HG03066 (cell line): ENCODE measurements at regions not wholly inside any gene's neighbourhood (a gene's known extent, or its start where the extent isn't known, plus 50 kb on each side); places are given as distances from the start of the nearest gene placed in this dataset.

Experiments used
- ATAC-seq: cut with Tn5 transposase; IDR thresholded peaks from one replicate; pipeline ENCODE4 v1.9.1; 2021; ENCODE audit warnings: low read depth; ENCODE audit not compliant: unreplicated experiment

GRCh38 chr9:28770827-28771226, 1197.5 kb upstream of the C9orf72 start:
- ATAC-seq = no peak

GRCh38 chr9:28774433-28775235, 1201.4 kb upstream of the C9orf72 start:
- ATAC-seq = no peak

- no peak for ATAC-seq
Measured at GRCh38 chr9:28779243-28779642, 1206.0 kb upstream of the C9orf72 start.

DNA sequence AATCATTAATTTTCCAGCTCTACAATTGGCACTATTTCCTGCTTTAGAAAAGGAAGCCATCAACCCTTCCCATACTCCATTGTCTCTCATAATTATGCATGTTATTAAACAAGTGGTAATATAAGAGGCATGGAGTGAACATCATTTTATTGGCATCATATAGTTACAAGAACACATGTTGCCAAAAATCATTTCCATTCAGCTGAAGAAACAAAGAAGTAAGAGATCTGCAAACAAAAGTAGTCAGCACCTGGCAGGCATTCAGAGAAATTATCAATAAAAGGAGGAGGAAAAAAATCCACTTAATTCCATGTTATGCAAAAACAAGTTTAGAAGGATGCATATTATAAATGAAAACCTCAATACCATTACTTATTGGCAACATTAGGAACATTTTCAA, 1208.2 kb upstream of the C9orf72 start:
- no peak for ATAC-seq

- ATAC-seq = no peak
Measured at GRCh38 chr9:28782630-28783029, 1209.3 kb upstream of the C9orf72 start.

DNA sequence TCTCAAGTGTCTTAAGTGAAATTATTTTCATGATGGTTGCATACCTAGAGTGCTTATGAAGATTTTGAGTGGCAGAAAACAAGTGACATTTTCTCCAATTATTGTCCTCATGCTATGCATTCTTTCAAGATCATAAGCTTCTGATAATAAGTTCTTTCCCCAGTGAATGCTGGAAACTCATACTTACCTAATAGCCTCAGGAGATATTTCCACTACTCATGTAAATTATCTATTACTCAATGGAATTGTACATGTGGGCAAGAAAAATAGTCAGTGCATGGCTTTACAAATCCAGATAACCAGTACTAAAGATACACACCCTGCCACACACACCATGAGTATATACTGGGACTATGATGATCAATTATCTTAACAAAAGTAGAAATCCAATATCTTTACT, 1219.4 kb upstream of the C9orf72 start:
- ATAC-seq = no peak

GRCh38 chr9:28799876-28800275, 1226.6 kb upstream of the C9orf72 start:
- no peak for ATAC-seq

DNA sequence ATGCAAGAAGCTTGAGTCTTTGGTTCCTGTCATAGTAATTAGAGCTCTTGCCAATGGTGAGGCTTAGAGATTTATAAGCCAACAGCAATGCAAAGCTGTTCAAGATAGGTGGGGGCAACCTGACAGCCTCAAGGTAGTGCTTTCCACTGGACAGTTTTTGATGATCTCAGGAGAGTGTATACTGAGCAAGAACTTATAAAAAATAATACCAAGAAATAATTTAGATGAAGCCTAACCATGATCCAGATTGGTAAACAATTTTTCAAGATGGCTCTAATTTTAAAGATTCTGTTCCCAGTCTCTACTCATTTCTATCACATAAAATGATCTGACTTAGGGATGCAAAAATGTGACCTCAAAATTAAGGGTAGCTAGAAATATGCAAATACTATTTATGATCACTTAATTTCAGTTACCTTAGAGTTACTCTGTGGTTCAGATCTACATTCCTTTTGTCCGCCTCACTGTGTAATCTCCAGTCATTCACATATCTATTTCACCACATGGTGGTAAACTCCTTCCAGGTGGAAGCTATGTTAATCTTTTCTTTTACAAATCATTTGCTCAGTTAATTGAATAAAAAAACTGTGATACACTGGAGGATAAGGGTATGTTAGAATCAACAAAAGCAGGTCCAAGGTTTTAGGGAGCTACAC, 1228.0 kb upstream of the C9orf72 start:
- ATAC-seq = no peak

GRCh38 chr9:28805197-28805596, 1231.9 kb upstream of the C9orf72 start:
- no peak for ATAC-seq

GRCh38 chr9:28808042-28808441, 1234.8 kb upstream of the C9orf72 start:
- no peak for ATAC-seq

DNA sequence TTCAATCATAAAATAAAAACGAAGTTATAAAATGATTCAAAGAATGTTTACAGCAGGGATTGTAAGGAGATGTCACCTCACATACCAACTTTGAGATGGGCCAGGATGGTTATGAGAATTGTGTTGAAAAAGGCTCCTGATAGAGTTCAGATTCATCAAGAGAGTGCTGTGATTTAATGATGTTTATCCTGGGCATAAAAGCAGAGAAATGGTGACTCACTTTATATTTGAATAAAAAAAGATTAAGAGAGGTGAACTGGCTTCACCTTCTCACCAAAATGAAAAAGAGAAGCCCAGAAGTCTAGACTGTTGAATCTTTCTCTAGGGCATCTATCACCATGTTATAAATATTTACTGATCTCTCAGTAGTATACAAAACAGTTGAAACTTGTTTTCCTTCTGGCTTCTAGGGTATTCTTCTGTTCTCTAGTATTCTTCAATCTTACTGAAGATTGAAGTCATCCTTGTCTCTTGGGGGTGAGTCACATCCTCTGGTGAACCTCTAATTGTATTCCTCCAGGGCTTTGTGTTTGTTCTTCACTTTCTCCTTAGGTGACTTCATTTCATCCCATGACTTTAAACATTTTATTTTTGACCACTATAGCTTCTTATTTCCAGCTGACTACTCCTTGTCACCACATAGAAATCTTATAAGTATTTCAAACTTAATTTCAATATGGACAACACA, 1237.3 kb upstream of the C9orf72 start:
- ATAC-seq = no peak

DNA sequence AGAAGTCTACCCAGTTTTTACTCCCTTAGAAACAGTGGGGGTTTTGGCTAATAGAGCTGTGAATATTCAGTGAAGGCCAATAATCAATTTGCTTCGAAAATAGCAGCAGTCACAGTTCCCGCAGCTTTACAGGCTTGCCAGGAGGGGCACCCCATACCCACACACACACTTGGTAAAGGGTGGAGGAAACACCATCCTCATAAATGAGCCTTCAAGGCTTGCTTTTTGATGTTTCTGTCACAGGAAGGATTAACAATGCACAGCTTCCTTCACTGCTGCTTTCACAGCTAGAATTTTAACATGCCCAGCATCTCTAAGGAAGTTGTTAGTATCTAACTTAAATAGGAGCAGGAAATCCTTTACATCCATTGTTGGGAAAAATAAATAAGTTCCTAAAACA, 1247.5 kb upstream of the C9orf72 start:
- no peak for ATAC-seq

GRCh38 chr9:28821240-28821639, 1248.0 kb upstream of the C9orf72 start:
- ATAC-seq = no peak

GRCh38 chr9:28824432-28824963, 1251.2 kb upstream of the C9orf72 start:
- no peak for ATAC-seq

- no peak for ATAC-seq
Measured at GRCh38 chr9:28832168-28832770, 1259.0 kb upstream of the C9orf72 start.

DNA sequence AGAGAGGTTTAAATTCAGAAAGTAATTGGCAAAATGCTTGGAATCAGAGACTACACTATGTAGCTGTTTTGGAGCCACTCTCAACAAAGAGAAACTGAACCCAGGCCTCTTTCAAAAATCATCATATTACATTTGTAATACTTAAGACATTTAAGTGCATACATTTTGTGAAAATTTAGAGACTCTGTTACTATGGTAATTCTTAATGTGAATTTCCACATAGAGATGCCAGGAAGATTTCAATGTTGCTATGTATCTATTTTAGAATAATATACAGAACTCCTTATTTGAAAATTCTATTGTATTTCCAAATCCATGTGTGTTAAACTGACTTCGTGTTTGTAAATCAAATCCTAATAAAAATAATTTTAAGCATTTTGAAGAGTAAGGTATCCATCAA, 1260.9 kb upstream of the C9orf72 start:
- no peak for ATAC-seq

DNA sequence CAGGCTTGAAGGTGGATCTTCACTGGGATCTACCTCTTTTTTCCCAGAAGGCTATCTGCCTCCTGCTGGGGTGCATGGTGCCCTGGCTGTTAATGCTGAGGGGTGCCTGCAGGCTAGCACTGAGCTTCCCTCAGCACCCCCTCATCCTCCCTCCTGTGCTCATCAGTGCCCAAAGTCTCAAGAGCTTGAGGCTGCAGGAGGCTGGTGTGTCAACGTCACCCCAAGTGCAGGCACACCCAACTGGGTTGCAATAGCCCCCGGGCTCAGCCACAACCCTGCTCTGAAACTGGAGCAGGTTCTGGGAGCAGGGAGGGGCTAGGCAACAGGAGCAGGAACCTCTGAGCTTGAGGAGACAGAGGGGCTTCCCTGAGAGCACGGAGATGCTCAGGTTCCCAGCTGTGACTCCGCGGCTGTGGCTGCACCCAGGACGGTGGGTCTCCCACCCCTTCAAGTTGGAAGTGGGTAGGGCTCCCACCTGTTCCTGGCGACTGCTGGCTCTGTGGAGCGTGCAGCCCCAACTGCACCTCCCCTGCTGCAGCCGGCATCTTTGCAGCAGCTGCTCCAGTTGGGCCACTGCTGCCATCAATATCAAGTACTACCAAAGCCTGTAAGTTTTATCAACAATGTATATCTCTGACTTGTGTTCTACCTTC, 1266.6 kb upstream of the C9orf72 start:
- ATAC-seq = no peak

DNA sequence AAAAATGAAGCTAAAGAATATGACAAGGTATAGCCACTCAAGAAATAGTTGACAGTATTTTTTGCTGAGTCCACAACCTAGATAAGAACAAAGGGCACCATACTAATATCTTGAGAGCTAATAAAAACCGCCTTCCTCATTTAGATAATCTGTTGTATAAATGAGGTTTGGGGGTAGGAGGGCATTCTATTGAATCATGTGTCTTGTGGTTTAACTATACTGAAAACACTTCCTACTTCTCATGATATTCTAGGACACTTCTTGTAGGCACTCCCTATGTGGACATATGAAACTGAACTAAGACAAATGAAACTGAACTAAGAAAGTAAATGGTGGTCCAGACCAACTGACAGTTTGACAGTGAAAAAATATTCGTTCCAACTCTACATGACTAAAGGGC, 1268.5 kb upstream of the C9orf72 start:
- ATAC-seq = no peak

DNA sequence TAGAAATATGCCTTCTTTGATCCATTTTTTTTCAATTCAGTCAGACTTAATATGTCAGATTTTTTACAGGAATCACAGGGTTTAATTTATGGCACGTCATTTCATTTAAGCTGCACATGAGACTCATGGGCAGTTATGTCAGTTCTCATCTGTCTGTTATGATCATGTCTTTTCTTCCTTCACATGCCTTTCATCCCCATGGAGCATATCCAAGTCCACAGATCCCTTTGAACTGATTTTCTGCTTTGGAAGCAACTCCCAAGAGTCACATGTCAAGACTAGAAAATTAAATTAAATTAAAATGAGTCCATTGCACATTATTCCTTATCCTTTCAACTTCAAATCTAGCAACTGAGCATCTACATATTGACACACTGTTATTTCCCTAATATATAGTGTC, 1274.0 kb upstream of the C9orf72 start:
- no peak for ATAC-seq

DNA sequence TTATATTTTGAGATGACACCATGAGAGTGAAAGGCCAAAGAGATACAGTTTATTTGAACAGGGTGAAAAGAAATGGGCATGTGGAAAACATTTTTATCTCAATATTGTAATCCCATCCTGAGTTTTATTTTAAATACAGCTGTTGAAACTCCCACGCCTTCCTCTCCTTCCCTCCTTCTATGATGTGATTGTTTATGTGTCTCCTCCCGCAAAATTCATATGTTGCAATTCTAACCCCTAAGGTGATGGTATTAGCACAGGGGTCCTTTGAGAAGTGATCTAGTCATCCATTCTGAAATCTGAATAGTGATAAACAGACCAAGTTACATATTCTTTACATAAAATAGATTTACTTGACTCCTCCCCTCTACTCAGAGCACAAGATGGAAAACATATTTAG, 1275.4 kb upstream of the C9orf72 start:
- ATAC-seq = no peak

- no peak for ATAC-seq
Measured at GRCh38 chr9:28853477-28853876, 1280.2 kb upstream of the C9orf72 start.
